Right lobe of liver (tissue), 6 donors: ENCODE measurements at regions not wholly inside any gene's neighbourhood (a gene's known extent, or its start where the extent isn't known, plus 50 kb on each side); places are given as distances from the start of the nearest gene placed in this dataset.

ENCODE experiments used
- ATAC-seq, 4 donors: fragments of 200-7000 bp; cut with Tn5 transposase; one replicate each; pipeline ENCODE4 v1.9.1; 2020; ENCODE audit warnings: mild to moderate bottlenecking in 4 of 4, moderate library complexity in 4 of 4
- DNase-seq, 3 donors: peaks; one replicate each; pipeline ENCODE4 v3.0.0-alpha.2; 2020
- H3K27ac ChIP-seq, 3 donors: fragments of 200-600 bp; one replicate each; pipeline ENCODE4 v1.8.0; 2022
- H3K27me3 ChIP-seq, 2 donors: fragments of 200-600 bp; one replicate each; pipeline ENCODE4 v1.8.0; 2022
- H3K36me3 ChIP-seq, 4 donors: fragments of 200-600 bp; sonication (generic) in 1 of 4; one replicate each; pipeline versions ENCODE4 v1.5.1 to v1.8.0; 2017 to 2022; ENCODE audit warnings: control low read depth in 1 of 4
- H3K4me1 ChIP-seq, 4 donors: fragments of 200-600 bp; sonication (generic) in 1 of 4; one replicate each; pipeline versions ENCODE4 v1.5.1 to v1.8.0; 2017 to 2022; ENCODE audit warnings: control low read depth in 1 of 4
- H3K4me3 ChIP-seq, 3 donors: fragments of 200-600 bp; one replicate each; pipeline ENCODE4 v1.8.0; 2022
- H3K9me3 ChIP-seq, 4 donors: fragments of 200-600 bp; sonication (generic) in 1 of 4; one replicate each; pipeline versions ENCODE4 v1.5.1 to v1.8.0; 2017 to 2022; ENCODE audit warnings: control low read depth in 1 of 4
- CTCF ChIP-seq, 4 donors: fragments of 200-600 bp in 3 of 4; fragments of 450-650 bp in 1 of 4; IDR thresholded peaks; one replicate each; pipeline versions ENCODE4 v1.5.1 to v1.8.0; 2016 to 2022; ENCODE audit warnings: antibody characterized with exemption in 4 of 4, mild to moderate bottlenecking in 2 of 4
- POLR2A ChIP-seq: fragments of 450-650 bp; IDR thresholded peaks from one replicate; pipeline ENCODE4 v1.6.1; 2017; ENCODE audit warnings: antibody characterized with exemption, mild to moderate bottlenecking
- WGBS: methylation state at CpG from one replicate; pipeline ENCODE4 v1.1.6; 2018; ENCODE audit warnings: low coverage, low lambda C conversion rate; ENCODE audit not compliant: insufficient coverage; ENCODE audit errors: missing lambda C conversion rate; 5-methylcytosine and 5-hydroxymethylcytosine counted together
- intact Hi-C, 2 donors: fragments of 100-400 bp; cut with DNase I; formaldehyde crosslinking; loops; one replicate each; pipeline versions ENCODE4 v1.11.2 to v1.14.1; 2022
- donor health status: DM: no; HTN: yes; CAD: no.
- donor health status: DM: no; HTN: no; CAD: no.
- donor health status: DM: no; HTN: no; CAD: no.
- donor health status: DM: no; HTN: yes; CAD: no.
- donor health status: DM: no; HTN: yes; CAD: no.

- no peak for ATAC-seq
- H3K4me3 ChIP-seq: no peak overlapping the region
- intact Hi-C loops: no loop called here
- H3K27ac ChIP-seq: no peak overlapping the region
- no peak for DNase-seq
- no peaks in the 10 kb centered on the region for H3K9me3 ChIP-seq
- H3K36me3 ChIP-seq: no peaks in the 10 kb centered on the region
- WGBS: 46% methylated on average over 2 of the region's 2 CpGs
- H3K4me1 ChIP-seq: no peaks in the 10 kb centered on the region
- H3K27me3 ChIP-seq: no peaks in the 10 kb centered on the region
- TF ChIP-seq CTCF (IDR thresholded peaks at IDR 0.05): no peak
- TF ChIP-seq POLR2A: no peak
Measured at GRCh38 chr20:39623584-39624234, 661.6 kb downstream of the DHX35 start.

- WGBS: 42% methylated on average over 1 of the region's 1 CpG
- Histone ChIP-seq H3K27me3 (no peaks in the 10 kb centered on the region), H3K4me3 (no peak overlapping the region), H3K4me1 (no peaks in the 10 kb centered on the region), H3K36me3 (no peaks in the 10 kb centered on the region), H3K27ac (no peak overlapping the region), H3K9me3 (no peaks in the 10 kb centered on the region)
- ATAC-seq (no peak), DNase-seq (no peak)
- TF ChIP-seq CTCF (IDR thresholded peaks at IDR 0.05) (no peak), POLR2A (no peak)
- intact Hi-C loops: no loop called here
Measured at GRCh38 chr20:39619271-39619785, 657.2 kb downstream of the DHX35 start.

- 20% methylated on average over 3 of the region's 3 CpGs for WGBS
- no peaks in the 10 kb centered on the region for H3K4me1 ChIP-seq
- H3K27me3 ChIP-seq: no peaks in the 10 kb centered on the region
- intact Hi-C loops: no loop called here
- H3K4me3 ChIP-seq: no peak overlapping the region
- TF ChIP-seq POLR2A (no peak), CTCF (IDR thresholded peaks at IDR 0.05) (no peak)
- DNase-seq: no peak
- no peak overlapping the region for H3K27ac ChIP-seq
- H3K9me3 ChIP-seq: no peaks in the 10 kb centered on the region
- H3K36me3 ChIP-seq: no peaks in the 10 kb centered on the region
- no peak for ATAC-seq
Measured at GRCh38 chr20:39611901-39612300, 649.8 kb downstream of the DHX35 start.

GRCh38 chr20:39607141-39607540 lies 645.0 kb downstream of the DHX35 start:
- 21% methylated on average over 1 of the region's 1 CpG for WGBS
- no peak overlapping the region for H3K4me3 ChIP-seq
- no peak for TF ChIP-seq CTCF (IDR thresholded peaks at IDR 0.05)
- TF ChIP-seq POLR2A: no peak
- no peaks in the 10 kb centered on the region for H3K36me3 ChIP-seq
- no peaks in the 10 kb centered on the region for H3K9me3 ChIP-seq
- intact Hi-C loops: no loop called here
- no peaks in the 10 kb centered on the region for H3K27me3 ChIP-seq
- no peak for DNase-seq
- ATAC-seq: no peak
- no peak overlapping the region for H3K27ac ChIP-seq
- no peaks in the 10 kb centered on the region for H3K4me1 ChIP-seq

- 31% methylated on average over 3 of the region's 3 CpGs for WGBS
- TF ChIP-seq CTCF (IDR thresholded peaks at IDR 0.05) (no peak), POLR2A (no peak)
Measured at GRCh38 chr20:39605908-39606307, 643.8 kb downstream of the DHX35 start.

More at GRCh38 chr20:39605908-39606307, 643.8 kb downstream of the DHX35 start:
- H3K27ac ChIP-seq: no peak overlapping the region
- H3K4me1 ChIP-seq: no peaks in the 10 kb centered on the region
- intact Hi-C loops: no loop called here
- H3K36me3 ChIP-seq: no peaks in the 10 kb centered on the region
- no peak for DNase-seq
- ATAC-seq: no peak
- H3K4me3 ChIP-seq: no peak overlapping the region
- no peaks in the 10 kb centered on the region for H3K9me3 ChIP-seq
- H3K27me3 ChIP-seq: no peaks in the 10 kb centered on the region
